H1 (cell line): ENCODE measurements at regions not wholly inside any gene's neighbourhood (a gene's known extent, or its start where the extent isn't known, plus 50 kb on each side); places are given as distances from the start of the nearest gene placed in this dataset.

Source experiments
- CTCF ChIA-PET: fragments of 300-600 bp; sonication (Branson Sonifier 250); formaldehyde crosslinking; loops from one replicate; lab custom pipeline; 2021; ENCODE audit not compliant: partially characterized antibody; lab: Charles Lee
- POLR2A ChIA-PET: fragments of 300-600 bp; sonication (Branson Sonifier 250); formaldehyde crosslinking; loops from one replicate; lab custom pipeline; 2021; ENCODE audit warnings: inconsistent platforms; ENCODE audit not compliant: partially characterized antibody; lab: Charles Lee
- DNase-seq, 2 experiments: peaks; one replicate each; pipeline versions ENCODE4 v3.0.0 to v3.0.0-alpha.2; 2010 to 2022; ENCODE audit warnings: low spot score in 2 of 2, low read depth in 1 of 2, mixed read lengths in 1 of 2
- FAIRE-seq: peaks from 2 replicates; lab custom pipeline; 2011; peaks lifted over from hg19 to GRCh38; lab: Jason Lieb, UNC
- H2AFZ ChIP-seq: 2 replicates; pipeline ENCODE4 v1.8.1; 2012; ENCODE audit warnings: low read length, inconsistent platforms
- H2AK5ac ChIP-seq: 2 replicates; pipeline ENCODE4 v1.6.1; 2013; ENCODE audit warnings: low read depth, low read length
- H2BK120ac ChIP-seq: replicated peaks from 2 replicates; pipeline ENCODE3; 2013; ENCODE audit warnings: low read depth, low read length, inconsistent platforms
- H2BK12ac ChIP-seq: 2 replicates; pipeline ENCODE4 v1.6.1; 2013; ENCODE audit warnings: low read depth, low read length
- H2BK15ac ChIP-seq: 2 replicates; pipeline ENCODE4 v1.6.1; 2013; ENCODE audit warnings: low read length
- H2BK20ac ChIP-seq: 2 replicates; pipeline ENCODE4 v1.6.1; 2013; ENCODE audit warnings: low read length
- H2BK5ac ChIP-seq: 2 replicates; pipeline ENCODE4 v1.6.1; 2013; ENCODE audit warnings: low read depth, low read length
- H3K14ac ChIP-seq: 2 replicates; pipeline ENCODE4 v1.6.1; 2013; ENCODE audit warnings: inconsistent platforms; ENCODE audit not compliant: insufficient read length
- H3K18ac ChIP-seq: 2 replicates; pipeline ENCODE4 v1.6.1; 2013; ENCODE audit warnings: low read length; ENCODE audit errors: extremely low read depth
- H3K23ac ChIP-seq: 2 replicates; pipeline ENCODE4 v1.6.1; 2013; ENCODE audit warnings: inconsistent platforms; ENCODE audit not compliant: insufficient read length
- H3K23me2 ChIP-seq: 2 replicates; pipeline ENCODE4 v1.6.1; 2013; ENCODE audit warnings: low read depth, low read length
- H3K27ac ChIP-seq: 2 replicates; pipeline ENCODE4 v1.6.1; 2011; ENCODE audit warnings: low read depth, low read length, inconsistent platforms
- H3K27me3 ChIP-seq, 4 experiments: replicated peaks in 1 of 4; 1 replicate in 1 of 4; 2 replicates in 3 of 4; pipeline versions ENCODE4 v1.6.1 to v1.8.1; 2011 to 2013; ENCODE audit warnings: low read length in 3 of 4, mild to moderate bottlenecking in 3 of 4, inconsistent platforms in 2 of 4, mixed read lengths in 2 of 4, moderate library complexity in 1 of 4; ENCODE audit not compliant: control insufficient read depth in 3 of 4, insufficient read depth in 3 of 4; ENCODE audit errors: extremely low read depth in 1 of 4
- H3K36me3 ChIP-seq, 4 experiments: 2 replicates each; pipeline versions ENCODE4 v1.6.1 to v1.8.1; 2011 to 2013; ENCODE audit warnings: mild to moderate bottlenecking in 4 of 4, low read length in 3 of 4, moderate library complexity in 2 of 4, control low read depth in 1 of 4, inconsistent platforms in 1 of 4; ENCODE audit not compliant: insufficient read depth in 4 of 4, control insufficient read depth in 2 of 4
- H3K4ac ChIP-seq: replicated peaks from 2 replicates; pipeline ENCODE3; 2013; ENCODE audit warnings: low read length, low read depth, mixed read lengths, inconsistent platforms; ENCODE audit not compliant: insufficient read length
- H3K4me1 ChIP-seq, 4 experiments: replicated peaks in 1 of 4; 1 replicate in 1 of 4; 2 replicates in 3 of 4; pipeline versions ENCODE4 v1.6.1 to v1.8.1; 2011 to 2013; ENCODE audit warnings: low read length in 3 of 4, inconsistent platforms in 2 of 4, mixed read lengths in 1 of 4; ENCODE audit not compliant: insufficient read depth in 4 of 4, control insufficient read depth in 3 of 4
- H3K4me2 ChIP-seq, 2 experiments: 2 replicates each; pipeline versions ENCODE4 v1.6.1 to v1.8.1; 2011 to 2013; ENCODE audit warnings: low read depth in 2 of 2, low read length in 2 of 2, control low read depth in 1 of 2, inconsistent platforms in 1 of 2, mild to moderate bottlenecking in 1 of 2; ENCODE audit not compliant: insufficient read depth in 1 of 2
- H3K4me3 ChIP-seq, 4 experiments: fragments of 200-600, 300-600 bp in 1 of 4; sonication (generic), shearing (Covaris generic), sonication (Bioruptor Twin) in 1 of 4; 2 replicates each; pipeline versions ENCODE4 v1.5.1 to v1.8.1; 2011 to 2016; ENCODE audit warnings: low read length in 4 of 4, low read depth in 3 of 4, control low read depth in 2 of 4, inconsistent platforms in 2 of 4, mild to moderate bottlenecking in 2 of 4, mixed read lengths in 1 of 4, moderate library complexity in 1 of 4; ENCODE audit not compliant: insufficient read depth in 2 of 4; ENCODE audit errors: extremely low read depth in 1 of 4
- H3K56ac ChIP-seq: replicated peaks from 2 replicates; pipeline ENCODE3; 2013; ENCODE audit warnings: low read depth, mild to moderate bottlenecking, mixed read lengths, low read length, inconsistent platforms; ENCODE audit not compliant: insufficient read length
- H3K79me1 ChIP-seq: 2 replicates; pipeline ENCODE4 v1.6.1; 2013; ENCODE audit warnings: low read depth, low read length, control low read depth
- H3K79me2 ChIP-seq, 2 experiments: 2 replicates each; pipeline versions ENCODE4 v1.6.1 to v1.8.1; 2012 to 2013; ENCODE audit warnings: low read length in 2 of 2, mild to moderate bottlenecking in 2 of 2, inconsistent platforms in 1 of 2; ENCODE audit not compliant: insufficient read depth in 2 of 2, control insufficient read depth in 1 of 2
- H3K9ac ChIP-seq, 4 experiments: replicated peaks in 1 of 4; 1 replicate in 1 of 4; 2 replicates in 3 of 4; pipeline versions ENCODE4 v1.6.1 to v1.8.1; 2011 to 2013; ENCODE audit warnings: low read depth in 3 of 4, low read length in 3 of 4, control low read depth in 2 of 4, mild to moderate bottlenecking in 2 of 4, moderate library complexity in 2 of 4, inconsistent platforms in 1 of 4; ENCODE audit errors: extremely low read depth in 1 of 4
- H3K9me3 ChIP-seq, 2 experiments: 2 replicates each; pipeline versions ENCODE4 v1.6.1 to v1.8.1; 2012 to 2013; ENCODE audit warnings: mild to moderate bottlenecking in 2 of 2, moderate library complexity in 2 of 2, control low read depth in 1 of 2, inconsistent platforms in 1 of 2, low read depth in 1 of 2, low read length in 1 of 2, mixed read lengths in 1 of 2; ENCODE audit not compliant: insufficient read depth in 2 of 2
- H4K20me1 ChIP-seq, 2 experiments: replicated peaks in 1 of 2; 2 replicates each; pipeline versions ENCODE3 to v1.8.1; 2011 to 2013; ENCODE audit warnings: inconsistent platforms in 2 of 2, low read length in 2 of 2, mild to moderate bottlenecking in 1 of 2; ENCODE audit not compliant: insufficient read depth in 2 of 2, control insufficient read depth in 1 of 2
- H4K5ac ChIP-seq: 2 replicates; pipeline ENCODE4 v1.6.1; 2013; ENCODE audit warnings: low read length, low read depth, mixed read lengths, inconsistent platforms; ENCODE audit not compliant: insufficient read length
- H4K8ac ChIP-seq: 2 replicates; pipeline ENCODE4 v1.8.0; 2013; ENCODE audit warnings: mild to moderate bottlenecking, moderate library complexity, low read length, inconsistent platforms; ENCODE audit not compliant: insufficient read depth; ENCODE audit errors: extremely low read depth
- H4K91ac ChIP-seq: replicated peaks from 2 replicates; pipeline ENCODE3; 2013; ENCODE audit warnings: low read length, mixed read lengths, inconsistent platforms; ENCODE audit not compliant: insufficient read length
- WGBS, 2 experiments: shearing (Covaris generic) in 1 of 2; methylation state at CpG; one replicate each; pipeline versions ENCODE4 v1.1.6 to v1.1.7; 2013 to 2015; ENCODE audit warnings: low lambda C conversion rate in 2 of 2, mixed read lengths in 2 of 2, inconsistent platforms in 1 of 2, low coverage in 1 of 2, missing lambda C conversion rate in 1 of 2; ENCODE audit not compliant: insufficient replicate concordance in 2 of 2, insufficient coverage in 1 of 2, insufficient read length in 1 of 2; ENCODE audit errors: extremely low coverage in 1 of 2, missing lambda C conversion rate in 1 of 2; 5-methylcytosine and 5-hydroxymethylcytosine counted together

GRCh38 chr10:29925771-29926692 lies 133.4 kb downstream of the JCAD start:
- H2BK15ac ChIP-seq, result no peak overlapping the region; the same call in 1 of the 2 replicates
- H3K36me3 ChIP-seq, result no peaks in the 10 kb centered on the region
- no peaks in the 10 kb centered on the region for H4K20me1 ChIP-seq
- no peak overlapping the region for H3K4me2 ChIP-seq
- FAIRE-seq (no peak), DNase-seq (no peak)
- peaks cover 2% of the 10 kb centered on the region; the same call in 1 of the 2 replicates for H3K23me2 ChIP-seq
- 0 out of 2 replicates have a peak overlapping the region, but pooled peaks have one; percentile 65 for H3K18ac ChIP-seq
- H3K23ac ChIP-seq, result no peak overlapping the region
- no peak overlapping the region for H4K8ac ChIP-seq
- no peak overlapping the region for H2BK120ac ChIP-seq
- no peaks in the 10 kb centered on the region for H3K79me2 ChIP-seq
- H4K91ac ChIP-seq, result no peak overlapping the region
- no peak overlapping the region for H3K9ac ChIP-seq
- H3K14ac ChIP-seq, result no peak overlapping the region
- no peaks in the 10 kb centered on the region for H3K9me3 ChIP-seq
- H2AK5ac ChIP-seq, result no peak overlapping the region
- H3K4me3 ChIP-seq, result no peak overlapping the region
- no peak overlapping the region for H2AFZ ChIP-seq
- H2BK20ac ChIP-seq, result peak overlapping the region; percentile 40; the same call in 1 of the 2 replicates
- H2BK5ac ChIP-seq, result no peak overlapping the region
- CTCF ChIA-PET, result interaction anchor here (0.6 to 1.0 kb wide), 2 partner anchors 18 to 293 kb away, joined by 3 to 4 read pairs; no protein-coding TSS in a partner anchor
- H3K27me3 ChIP-seq, result no peaks in the 10 kb centered on the region
- no peak overlapping the region for H3K27ac ChIP-seq
- WGBS, 2 experiments, result 71% methylated on average over 12 of the region's 12 CpGs; no CpG with 5 or more reads in 1 of the 2 experiments
- H3K79me1 ChIP-seq, result no peaks in the 10 kb centered on the region
- H2BK12ac ChIP-seq, result 0 out of 2 replicates have a peak overlapping the region, but pooled peaks have one; percentile 27
- H3K56ac ChIP-seq, result no peak overlapping the region
- H4K5ac ChIP-seq, result no peak overlapping the region
- POLR2A ChIA-PET, result no interaction called here
- no peak overlapping the region for H3K4ac ChIP-seq
- H3K4me1 ChIP-seq, result peaks cover 0 to 4% (median under 1%) of the 10 kb centered on the region in 4 experiments; a peak in 2 of 7 replicates
